A172 (cell line): ENCODE measurements at regions not wholly inside any gene's neighbourhood (a gene's known extent, or its start where the extent isn't known, plus 50 kb on each side); places are given as distances from the start of the nearest gene placed in this dataset.
"Not testable (repeated sequence)": the region's sequence is repeated elsewhere in the genome, so short reads cannot be mapped to it uniquely, and the experiment has no call there.

Experiments used
- DNase-seq: peaks from one replicate; pipeline ENCODE4 v3.0.0-alpha.2; 2015; ENCODE audit warnings: low spot score

DNA sequence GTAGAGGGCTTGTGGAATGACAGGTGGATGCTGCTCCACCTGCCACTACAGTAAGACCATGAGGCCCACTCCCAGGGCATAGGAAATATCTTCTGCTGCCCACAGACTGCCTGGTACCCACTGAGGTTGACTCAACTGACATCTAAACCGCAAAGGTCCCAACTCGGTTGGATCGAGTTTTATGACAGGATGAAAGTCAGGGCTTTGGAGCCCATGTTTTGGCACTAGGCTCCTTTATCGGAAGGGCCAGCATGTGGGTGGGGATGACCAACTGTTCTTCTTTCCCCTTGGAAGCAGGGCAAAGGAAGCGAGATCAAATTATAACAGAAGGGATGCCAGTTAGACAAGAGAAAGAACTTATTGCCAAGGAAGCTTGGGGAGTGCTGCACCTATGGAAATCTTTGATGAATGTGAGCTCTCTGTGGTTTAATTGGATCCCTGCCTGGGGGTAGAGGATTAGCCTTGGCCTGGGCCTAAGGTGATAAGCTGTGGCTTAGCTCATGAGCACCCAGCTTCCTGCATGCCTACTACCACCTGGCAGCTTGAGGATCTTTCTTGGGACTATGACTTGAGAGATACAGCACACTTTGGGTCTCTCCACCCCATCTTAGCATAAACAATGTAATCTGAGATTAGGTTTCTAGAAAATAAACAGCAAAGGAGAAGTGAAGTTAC lies 121.8 kb downstream of the KCNA5 start:
- DNase-seq, result peak; percentile 40

DNA sequence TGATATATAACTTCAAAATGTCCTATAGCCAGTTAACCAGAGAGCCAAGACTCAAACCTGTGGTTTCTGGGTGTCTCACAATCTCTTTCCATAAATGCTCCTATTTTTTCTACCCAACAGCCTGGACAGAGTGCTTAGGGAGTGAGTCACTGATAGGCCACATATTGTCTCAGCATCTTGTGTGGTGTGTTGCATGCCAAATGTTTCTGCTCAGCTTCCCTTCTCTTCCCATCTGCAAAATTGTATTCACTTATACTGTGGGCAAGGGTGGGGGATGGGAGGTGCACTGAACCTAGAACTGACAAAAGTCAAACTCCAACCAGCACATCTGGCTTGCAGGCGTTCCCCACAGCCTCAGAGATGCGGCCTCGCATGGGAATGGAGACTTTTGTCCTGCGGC lies 123.3 kb downstream of the KCNA5 start:
- DNase-seq, result peak; percentile 93

DNA sequence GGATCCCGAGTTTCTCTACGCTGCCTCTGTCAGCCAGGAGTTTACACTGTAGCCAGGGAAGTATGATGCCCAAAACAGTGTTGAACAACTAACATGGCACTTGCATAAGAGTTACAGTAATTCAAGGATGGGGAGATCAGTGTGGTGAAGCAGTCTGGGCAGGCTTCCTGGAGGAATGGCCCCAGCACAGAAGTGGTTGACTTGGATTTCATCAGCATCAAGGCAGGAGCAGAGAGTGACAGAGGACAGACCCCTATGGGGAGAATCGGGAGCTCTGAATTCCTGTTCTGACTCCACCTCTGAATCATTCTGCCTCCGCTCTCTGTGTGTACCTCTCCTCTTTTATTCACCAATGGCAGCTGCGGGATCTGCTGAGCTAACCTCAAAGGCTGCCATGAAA lies 124.5 kb downstream of the KCNA5 start:
- no peak for DNase-seq

DNA sequence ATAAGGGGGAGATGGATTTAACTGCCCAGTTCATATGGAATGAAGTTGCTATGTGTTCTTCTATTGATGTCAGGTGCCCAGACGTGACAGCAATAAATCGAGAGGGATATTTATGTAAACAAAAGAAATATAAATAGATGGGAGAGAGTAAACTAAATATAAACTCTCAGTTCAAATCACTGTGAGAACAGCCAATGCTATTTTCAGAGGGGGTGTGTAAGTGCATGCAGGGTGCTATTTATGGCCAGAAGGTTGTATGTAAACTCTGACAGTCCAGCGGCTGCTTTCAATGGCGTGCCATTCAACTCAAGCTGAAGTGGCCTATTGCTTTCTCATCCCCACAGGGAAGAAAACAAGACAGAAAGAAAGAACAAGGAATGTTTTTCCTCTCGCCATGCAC lies 127.2 kb downstream of the KCNA5 start:
- no peak for DNase-seq

DNA sequence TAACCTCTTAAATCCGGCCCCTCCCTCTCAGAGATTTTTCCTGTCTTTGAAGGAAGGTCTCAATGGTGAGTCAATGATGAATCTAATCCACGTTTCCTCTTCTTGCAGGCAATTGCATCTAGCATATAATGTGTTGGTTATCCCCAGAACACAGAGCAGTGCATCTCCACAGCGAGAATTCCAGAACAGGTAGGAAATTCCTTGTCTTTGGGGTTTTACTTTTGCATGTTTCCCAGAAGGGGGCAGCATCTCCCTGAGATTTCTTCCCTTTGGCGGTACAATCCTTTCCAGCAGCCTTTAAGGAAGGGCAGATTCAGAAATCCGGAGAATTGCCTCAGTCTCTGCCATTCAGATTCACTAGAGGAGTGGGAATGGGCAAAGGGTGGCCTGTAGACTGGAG lies 128.0 kb downstream of the KCNA5 start:
- DNase-seq, result peak; percentile 36

DNA sequence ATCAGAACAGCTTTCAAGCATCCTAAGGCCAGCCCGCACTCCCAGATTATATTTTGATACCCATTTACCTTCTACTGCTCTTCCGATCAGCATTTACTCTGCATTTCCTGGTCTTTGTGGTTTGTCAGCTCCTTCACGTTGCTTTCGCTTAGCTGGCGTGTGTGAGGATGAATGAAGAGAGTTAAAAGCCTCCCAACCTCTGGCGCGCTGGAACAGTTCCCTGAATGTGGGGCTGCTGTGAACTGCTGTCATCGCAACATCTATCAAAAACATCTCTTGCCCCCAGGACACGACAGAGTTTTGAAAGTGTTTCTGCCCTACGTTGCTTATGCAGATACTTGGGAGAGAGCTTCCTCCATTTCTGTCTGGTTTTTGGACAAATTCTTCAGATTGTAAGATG lies 129.2 kb downstream of the KCNA5 start:
- DNase-seq, result no peak

DNA sequence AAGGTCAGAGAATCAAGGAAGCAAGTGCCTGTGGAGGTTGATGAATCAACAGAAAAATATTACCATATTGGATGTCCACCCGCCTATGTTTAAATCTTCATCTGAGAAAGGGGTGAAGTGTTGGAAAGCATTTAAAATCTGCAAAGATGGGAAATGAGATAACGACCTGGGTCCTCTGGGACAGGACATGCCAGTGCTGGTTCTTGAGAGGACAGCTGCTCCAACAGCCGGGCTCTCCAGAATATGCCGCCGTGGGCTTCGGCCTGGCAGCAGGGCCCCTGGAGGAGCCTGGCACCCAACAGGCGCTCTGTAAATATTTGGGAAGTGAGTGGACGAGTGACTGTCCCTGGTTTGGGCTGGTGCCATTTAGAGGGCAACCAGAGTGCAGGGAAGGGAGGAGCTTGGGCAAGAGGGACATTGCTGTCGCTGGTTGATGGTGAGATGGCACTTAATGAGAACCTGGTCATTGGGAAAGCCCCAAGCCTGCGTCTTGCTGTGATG lies 129.9 kb downstream of the KCNA5 start:
- DNase-seq, result peak; percentile 59

DNA sequence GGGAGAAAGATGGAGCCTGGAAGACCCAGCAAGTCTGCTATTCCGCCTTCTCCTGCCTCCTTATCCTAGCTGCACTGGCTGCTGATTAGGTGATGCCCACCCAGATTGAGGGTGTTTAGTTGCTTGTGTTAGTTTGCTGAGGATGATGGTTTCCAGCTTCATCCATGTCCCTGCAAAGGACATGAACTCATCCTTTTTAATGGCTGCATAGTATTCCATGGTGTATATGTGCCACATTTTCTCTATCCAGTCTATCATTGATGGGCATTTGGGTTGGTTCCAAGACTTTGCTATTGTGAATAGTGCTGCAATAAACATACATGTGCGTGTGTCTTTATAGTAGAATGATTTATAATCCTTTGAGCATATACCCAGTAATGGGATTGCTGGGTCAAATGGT lies 131.7 kb downstream of the KCNA5 start:
- not testable (repeated sequence) for DNase-seq

DNA sequence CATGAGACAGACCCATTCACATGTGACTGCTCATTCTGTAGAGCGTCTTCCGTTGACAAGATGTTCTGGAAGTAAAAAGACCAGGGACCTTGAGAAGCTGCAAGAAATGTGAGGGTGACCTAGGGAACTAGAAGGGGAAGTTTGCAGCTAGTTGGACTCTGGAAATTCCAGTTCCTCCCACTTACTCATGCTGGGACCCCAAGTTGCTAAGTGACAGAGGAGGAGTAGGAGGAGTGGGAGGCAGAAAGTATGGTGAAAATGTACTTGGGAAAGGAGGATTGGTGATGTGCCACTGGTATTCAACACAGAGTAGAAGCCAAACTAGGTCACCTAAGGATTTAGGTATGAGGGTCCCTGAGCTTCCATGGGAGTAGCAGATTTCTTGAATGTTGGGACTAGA lies 132.4 kb downstream of the KCNA5 start:
- DNase-seq, result no peak

DNA sequence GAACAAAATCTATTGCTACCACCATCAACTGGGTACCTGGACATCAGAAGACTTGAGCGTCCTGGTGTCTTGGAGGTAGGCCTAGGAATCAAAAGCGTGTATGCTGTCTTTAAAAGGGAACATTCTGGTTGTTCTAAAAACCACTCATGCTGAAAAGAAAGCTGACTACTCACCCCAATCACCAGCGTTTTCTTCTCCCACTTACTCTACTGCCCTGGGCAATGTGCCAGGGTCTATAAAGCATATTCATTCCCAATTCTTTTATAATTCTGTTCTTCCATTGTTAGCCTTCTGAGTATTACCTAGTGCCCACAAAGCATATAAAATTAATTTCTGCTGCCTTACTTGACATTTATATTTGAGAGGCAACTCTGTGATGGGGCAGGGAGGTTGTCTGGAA lies 133.4 kb downstream of the KCNA5 start:
- no peak for DNase-seq

DNA sequence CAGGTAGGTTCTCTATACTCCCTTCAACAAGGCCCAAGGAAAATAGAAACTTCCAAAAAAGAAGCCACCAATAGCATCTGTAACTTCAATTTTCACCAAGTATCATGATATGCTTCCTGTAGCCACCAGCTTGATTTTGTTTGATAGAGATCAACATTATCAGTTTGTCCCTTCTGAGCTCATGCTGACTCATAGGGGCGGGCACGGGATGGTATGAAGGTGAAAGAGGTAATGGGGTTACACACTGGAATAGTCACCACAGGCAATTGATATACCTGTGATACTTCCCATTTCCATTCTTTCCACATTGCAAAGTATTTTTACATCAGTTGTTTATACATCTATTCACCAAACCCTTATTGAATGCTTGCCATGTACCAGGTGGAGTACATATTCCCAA lies 134.1 kb downstream of the KCNA5 start:
- no peak for DNase-seq

DNA sequence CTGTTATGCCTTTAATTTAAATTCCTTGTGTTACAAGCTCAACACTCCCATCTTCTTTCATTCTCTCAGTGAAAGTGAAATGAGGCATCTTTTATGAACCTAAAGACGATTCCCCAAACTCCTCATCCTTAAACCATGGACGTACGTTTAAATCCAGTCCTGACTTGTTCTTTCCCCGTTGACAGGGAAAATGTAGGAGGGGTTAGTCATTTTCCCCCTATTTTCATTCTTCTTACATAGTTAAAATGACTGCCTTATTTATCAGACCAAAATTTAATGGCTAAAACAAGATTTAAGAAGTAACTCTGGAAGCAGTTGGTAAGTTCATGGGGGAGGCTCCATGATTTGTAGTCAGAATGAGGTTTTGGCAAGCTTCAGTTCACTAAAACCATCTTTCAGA lies 134.9 kb downstream of the KCNA5 start:
- no peak for DNase-seq

DNA sequence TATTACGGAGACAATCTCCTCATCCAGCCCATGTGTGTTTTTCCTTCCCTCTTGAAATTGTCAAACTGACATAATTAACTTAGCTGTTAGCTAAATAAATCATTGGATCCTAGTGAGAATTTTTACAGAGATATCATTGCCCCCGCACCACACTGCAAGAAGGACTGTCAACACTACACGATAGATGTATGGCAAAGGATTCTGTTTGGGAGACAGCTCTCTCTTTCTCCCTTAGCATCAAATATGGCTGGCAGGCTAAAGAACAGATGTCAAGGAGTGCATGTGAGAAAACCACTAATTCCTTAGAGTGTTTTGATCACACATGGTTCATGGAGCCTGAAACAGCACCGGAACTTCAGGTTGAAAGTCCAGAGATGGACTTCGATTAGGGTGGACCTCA lies 136.8 kb downstream of the KCNA5 start:
- DNase-seq, result no peak

DNA sequence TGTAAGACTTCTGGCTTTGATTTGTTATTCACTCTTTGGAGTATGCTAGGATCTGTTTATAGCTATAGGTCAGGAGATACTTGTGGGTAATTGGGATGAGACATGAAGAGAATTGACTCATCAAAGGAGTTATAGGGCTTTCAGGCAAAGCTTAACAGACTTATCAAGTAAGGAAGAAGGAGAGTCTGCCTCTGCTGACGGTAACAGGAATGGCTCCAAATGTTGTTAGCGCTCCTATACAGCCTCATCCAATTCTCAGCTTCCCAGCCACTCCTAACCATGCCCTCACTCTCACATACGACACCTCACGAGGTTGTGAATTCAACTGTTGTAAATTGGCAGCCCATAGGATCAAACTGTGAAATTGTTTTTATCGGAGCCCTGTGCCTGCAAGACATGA lies 140.5 kb downstream of the KCNA5 start:
- DNase-seq, result no peak

DNA sequence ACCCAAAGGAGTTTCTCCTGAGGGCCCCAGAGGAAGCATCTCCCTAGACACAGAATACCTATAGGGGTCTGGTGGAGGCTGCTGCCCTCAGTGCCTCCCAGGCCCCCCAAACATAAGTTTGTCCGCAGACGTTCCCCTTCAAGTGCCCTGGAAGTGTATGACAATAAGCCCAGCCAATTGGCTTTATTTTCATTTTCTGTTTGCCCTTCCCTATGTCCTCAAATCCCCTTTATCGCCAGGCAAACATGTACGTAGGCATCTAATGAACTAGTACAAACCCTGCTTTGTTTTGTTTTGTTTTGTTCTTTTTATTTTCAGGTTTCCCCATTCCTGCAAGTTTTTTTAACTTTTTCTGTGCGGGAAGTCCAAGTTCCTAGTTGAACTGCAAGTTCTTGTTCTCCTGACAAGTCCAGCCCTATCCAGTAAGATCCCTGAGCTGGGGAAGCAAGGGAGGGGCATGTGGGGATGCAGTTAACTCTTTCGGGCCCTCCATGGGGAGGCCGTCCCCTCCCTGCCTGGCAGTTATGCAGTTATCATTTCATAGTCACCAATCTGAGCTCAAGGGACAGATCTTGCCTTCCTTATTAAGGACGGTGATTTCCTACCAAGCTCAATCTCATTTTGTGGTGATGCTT lies 141.9 kb downstream of the KCNA5 start:
- DNase-seq, result no peak

DNA sequence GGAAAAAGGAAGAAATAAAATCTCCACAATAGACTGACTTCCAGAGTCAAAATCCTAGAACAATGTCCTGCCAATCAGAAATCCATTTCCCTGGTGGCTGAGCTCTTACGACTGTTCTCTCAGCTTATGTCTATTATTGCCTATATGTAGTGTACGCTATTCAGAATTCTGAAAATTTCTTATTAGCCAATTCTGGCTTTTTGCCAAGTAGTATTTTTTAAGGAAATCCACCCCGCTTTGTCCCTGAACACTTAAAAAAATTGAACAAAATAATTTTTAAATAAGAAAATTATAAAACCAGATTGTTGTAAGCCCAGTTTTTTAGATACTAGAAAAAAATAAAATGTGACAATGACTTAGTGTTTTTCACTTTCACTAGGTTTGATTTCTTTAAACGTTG lies 143.0 kb downstream of the KCNA5 start:
- DNase-seq, result no peak

DNA sequence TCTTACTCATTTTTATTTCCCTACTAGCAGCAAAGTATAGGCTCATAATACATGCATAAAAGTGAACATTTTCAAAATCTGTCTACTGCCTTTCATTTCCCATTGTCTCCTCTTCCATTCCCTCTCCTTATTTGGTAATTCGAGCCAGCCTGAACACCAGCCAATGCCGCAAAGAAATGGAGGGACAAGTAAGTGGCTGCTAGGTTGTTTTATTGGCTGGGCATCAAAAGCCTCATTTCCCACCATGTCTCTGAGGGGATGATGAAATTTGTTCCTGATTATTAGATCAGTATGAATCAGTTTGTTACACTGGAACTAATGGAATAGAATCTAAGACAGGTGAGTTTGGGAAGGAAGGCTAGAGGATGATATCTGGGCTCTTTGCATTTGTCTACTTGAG lies 143.5 kb downstream of the KCNA5 start:
- DNase-seq, result no peak

DNA sequence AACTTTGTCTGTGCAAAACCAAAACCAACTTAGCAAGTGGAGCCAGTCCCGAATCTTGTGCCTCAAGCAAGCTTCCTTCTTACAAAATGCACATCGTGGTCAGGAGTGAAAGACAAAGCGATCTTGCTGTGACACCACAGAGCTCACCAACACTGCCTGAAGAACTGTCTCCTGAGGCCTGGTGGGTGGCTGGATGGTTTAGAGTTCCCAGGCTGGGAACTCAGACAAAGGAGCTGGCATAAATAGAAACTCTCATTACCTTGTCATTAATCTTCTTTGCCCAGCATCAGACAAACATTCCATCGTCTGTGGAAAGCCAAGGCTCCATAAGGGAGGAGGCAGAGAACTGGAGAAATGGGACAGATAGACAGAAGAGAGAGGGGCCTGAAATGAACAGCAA lies 144.8 kb downstream of the KCNA5 start:
- DNase-seq, result no peak

DNA sequence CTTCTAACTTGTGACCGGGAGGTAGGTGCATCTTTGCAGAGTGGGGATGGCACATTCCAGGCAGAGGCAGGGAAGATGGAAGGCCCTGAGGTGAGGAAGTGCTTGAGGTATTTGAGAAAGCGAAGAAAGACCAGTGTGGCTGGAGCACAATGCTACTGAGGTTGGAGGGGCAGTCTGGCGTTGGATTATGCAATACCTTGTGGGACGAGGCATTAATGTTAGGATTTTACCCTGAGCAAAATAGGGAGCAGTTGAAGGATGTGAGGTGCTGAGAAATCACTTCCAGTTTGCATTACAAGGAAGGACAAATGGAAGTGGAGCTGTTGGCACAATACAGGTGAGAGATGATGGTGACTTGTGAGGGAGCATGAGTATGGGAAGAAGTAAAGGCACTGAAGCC lies 145.5 kb downstream of the KCNA5 start:
- no peak for DNase-seq

DNA sequence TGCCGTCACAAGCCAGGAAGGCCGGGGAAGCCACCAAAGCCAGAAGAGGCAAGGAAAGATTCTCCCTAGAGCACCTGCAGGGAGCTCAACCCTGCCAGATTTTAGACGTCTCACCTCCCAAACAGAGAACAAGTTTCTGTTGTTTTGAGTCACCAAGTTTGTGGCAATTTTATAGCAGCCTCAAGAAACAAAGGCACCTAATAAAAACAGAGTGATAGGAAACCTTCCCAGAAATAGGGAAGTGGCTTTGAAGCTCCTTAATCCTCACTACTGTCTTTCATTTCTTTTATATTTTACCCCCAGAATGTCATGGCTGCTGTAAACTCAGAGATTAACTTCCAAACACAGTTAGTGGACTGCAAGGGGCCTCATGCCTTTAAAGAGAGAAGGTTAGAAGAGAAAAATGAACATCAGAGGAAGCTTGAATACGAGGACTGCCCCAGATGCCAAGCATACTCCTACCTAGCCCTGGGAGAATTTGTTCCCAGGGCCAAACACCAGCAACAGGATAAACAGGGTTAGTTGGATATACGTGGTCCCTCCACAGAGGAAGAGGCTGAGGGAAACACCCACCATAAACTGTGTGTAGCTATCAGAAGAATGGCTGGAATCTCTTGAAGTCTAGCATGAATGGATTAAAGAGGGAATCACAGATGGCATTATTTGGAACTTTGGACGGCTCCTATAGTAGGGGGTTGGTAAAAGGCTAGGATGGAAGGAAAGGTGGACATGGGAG lies 148.3 kb downstream of the KCNA5 start:
- DNase-seq, result no peak

DNA sequence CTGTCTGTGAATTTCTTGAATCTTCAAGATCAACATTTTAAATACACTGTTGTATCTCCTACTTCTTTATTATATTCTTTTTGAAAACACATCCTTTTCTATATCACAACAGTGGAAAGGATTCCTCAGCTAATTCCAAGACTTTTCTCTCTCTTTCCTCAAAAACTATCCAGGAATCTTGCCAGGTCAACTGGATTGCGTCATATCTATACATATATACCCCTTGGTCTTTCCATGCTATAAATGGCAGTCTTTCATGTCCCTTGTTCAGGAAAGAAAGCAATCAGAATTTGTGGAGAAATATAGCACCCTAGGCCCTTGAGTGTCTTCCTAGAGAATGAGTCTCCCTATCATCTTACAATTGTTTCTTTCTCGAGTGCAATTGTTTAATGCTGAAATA lies 149.0 kb downstream of the KCNA5 start:
- DNase-seq, result no peak

DNA sequence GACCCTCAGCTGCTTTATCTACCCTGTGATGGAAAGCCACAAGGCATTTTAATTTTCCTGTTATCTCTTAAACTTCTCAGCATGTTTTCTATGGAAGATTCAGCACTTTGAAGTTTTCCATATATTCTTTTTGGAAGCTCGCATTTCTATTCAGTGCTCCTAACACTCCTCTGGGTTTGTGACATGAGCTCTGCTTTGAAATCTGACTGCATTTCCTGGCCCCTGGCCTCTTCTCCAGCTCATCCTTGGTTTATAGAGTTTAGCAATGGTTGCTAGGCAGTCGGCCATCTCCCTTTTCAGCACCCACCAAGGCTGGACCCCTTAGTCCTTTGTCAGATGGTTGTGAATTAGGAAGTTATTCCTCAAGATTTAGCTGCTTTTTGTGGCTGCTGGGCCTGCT lies 150.6 kb downstream of the KCNA5 start:
- DNase-seq, result no peak

DNA sequence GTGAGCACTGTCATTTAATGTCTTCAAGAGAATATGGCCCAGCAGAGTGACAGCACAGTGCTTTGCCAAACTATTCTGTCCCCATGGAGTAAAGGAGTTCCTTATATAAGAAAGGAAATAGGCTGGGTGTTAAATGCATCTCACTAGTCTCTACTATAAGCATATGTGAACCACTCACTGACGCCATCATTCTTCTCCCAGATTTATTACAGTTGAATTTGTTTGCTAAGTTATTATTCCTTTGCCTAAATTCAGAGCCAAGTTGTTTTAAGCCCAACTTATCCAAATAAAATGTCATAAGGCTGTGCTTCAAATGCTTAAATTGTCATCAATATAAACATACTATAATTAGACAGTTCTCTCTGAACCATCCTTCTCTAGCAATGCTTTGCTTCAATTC lies 151.6 kb downstream of the KCNA5 start:
- DNase-seq, result no peak
